ENCODE measurements at regions not wholly inside any gene's neighbourhood (a gene's known extent, or its start where the extent isn't known, plus 50 kb on each side); places are given as distances from the start of the nearest gene placed in this dataset.

GRCh38 chr2:66875941-66876462 is 441.1 kb downstream of the MEIS1 start:
- TF ChIP-seq POLR2AphosphoS5 (IDR thresholded peaks at IDR 0.05; ENCODE audit: low read depth) (no peak), GABPA (IDR thresholded peaks at IDR 0.05; ENCODE audit: low read depth) (no peak), CTCF (IDR thresholded peaks at IDR 0.05; ENCODE audit: insufficient read depth, low read length) (no peak), REST (IDR thresholded peaks at IDR 0.05; ENCODE audit: insufficient replicate concordance, low read depth) (no peak)
